Nephron progenitor cell (in vitro differentiated cells): ENCODE measurements at regions not wholly inside any gene's neighbourhood (a gene's known extent, or its start where the extent isn't known, plus 50 kb on each side); places are given as distances from the start of the nearest gene placed in this dataset.

Experiments used
- DNase-seq: peaks from one replicate; pipeline ENCODE4 v3.0.0; 2021
- H3K27ac Mint-ChIP-seq: 2 replicates; pipeline ENCODE4 v1.8.0; 2021; ENCODE audit warnings: mild to moderate bottlenecking, moderate library complexity, mixed read lengths
- H3K27me3 Mint-ChIP-seq: 2 replicates; pipeline ENCODE4 v1.8.0; 2021; ENCODE audit warnings: mild to moderate bottlenecking, low read depth, mixed read lengths; ENCODE audit not compliant: poor library complexity
- H3K36me3 Mint-ChIP-seq: 2 replicates; pipeline ENCODE4 v1.8.0; 2021; ENCODE audit warnings: low read depth, mixed read lengths
- H3K4me1 Mint-ChIP-seq: 2 replicates; pipeline ENCODE4 v1.8.0; 2021; ENCODE audit warnings: mixed read lengths
- H3K4me3 Mint-ChIP-seq: 2 replicates; pipeline ENCODE4 v1.8.0; 2021; ENCODE audit warnings: mild to moderate bottlenecking, moderate library complexity, mixed read lengths
- H3K9me3 Mint-ChIP-seq: 2 replicates; pipeline ENCODE4 v1.8.0; 2021; ENCODE audit warnings: mild to moderate bottlenecking, moderate library complexity, mixed read lengths
- CTCF ChIP-seq: fragments of 200-600 bp; sonication (generic); IDR thresholded peaks from 2 replicates; pipeline ENCODE4 v1.5.0; 2021; ENCODE audit warnings: antibody characterized with exemption

- Mint-ChIP-seq H3K27ac (no peak overlapping the region), H3K4me3 (no peak overlapping the region), H3K27me3 (no peaks in the 10 kb centered on the region), H3K9me3 (peaks cover 9% of the 10 kb centered on the region), H3K36me3 (no peaks in the 10 kb centered on the region), H3K4me1 (no peaks in the 10 kb centered on the region)
- no peak for TF ChIP-seq CTCF
- DNase-seq: no peak
These were observed 974.2 kb upstream of the C9orf72 start for GRCh38 chr9:28547527-28547926.

GRCh38 chr9:28563291-28563934, 990.1 kb upstream of the C9orf72 start:
- H3K27ac Mint-ChIP-seq: no peak overlapping the region
- H3K36me3 Mint-ChIP-seq: no peaks in the 10 kb centered on the region

GRCh38 chr9:28583832-28584231, 1010.6 kb upstream of the C9orf72 start:
- DNase-seq: no peak
- Mint-ChIP-seq H3K4me3 (no peak overlapping the region), H3K4me1 (no peaks in the 10 kb centered on the region), H3K27me3 (no peaks in the 10 kb centered on the region), H3K36me3 (no peaks in the 10 kb centered on the region), H3K9me3 (peaks cover 11% of the 10 kb centered on the region), H3K27ac (no peak overlapping the region)
- TF ChIP-seq CTCF: no peak

More at GRCh38 chr9:28563291-28563934, 990.1 kb upstream of the C9orf72 start:
- TF ChIP-seq CTCF: no peak
- no peak for DNase-seq
- no peaks in the 10 kb centered on the region for H3K27me3 Mint-ChIP-seq
- H3K9me3 Mint-ChIP-seq: no peaks in the 10 kb centered on the region
- H3K4me1 Mint-ChIP-seq: no peaks in the 10 kb centered on the region
- H3K4me3 Mint-ChIP-seq: no peak overlapping the region

GRCh38 chr9:28584542-28584941, 1011.3 kb upstream of the C9orf72 start:
- Mint-ChIP-seq H3K27ac (no peak overlapping the region), H3K4me1 (no peaks in the 10 kb centered on the region), H3K36me3 (no peaks in the 10 kb centered on the region), H3K27me3 (no peaks in the 10 kb centered on the region), H3K4me3 (no peak overlapping the region), H3K9me3 (peaks cover 15% of the 10 kb centered on the region)
- no peak for TF ChIP-seq CTCF
- DNase-seq: no peak

- peaks cover 15% of the 10 kb centered on the region for H3K9me3 Mint-ChIP-seq
- H3K4me3 Mint-ChIP-seq: no peak overlapping the region
- H3K4me1 Mint-ChIP-seq: no peaks in the 10 kb centered on the region
- H3K27ac Mint-ChIP-seq: no peak overlapping the region
- H3K27me3 Mint-ChIP-seq: no peaks in the 10 kb centered on the region
- DNase-seq: no peak
- no peaks in the 10 kb centered on the region for H3K36me3 Mint-ChIP-seq
- no peak for TF ChIP-seq CTCF
These were observed 1013.8 kb upstream of the C9orf72 start for GRCh38 chr9:28587052-28587451.

GRCh38 chr9:28598408-28598807, 1025.1 kb upstream of the C9orf72 start:
- H3K27me3 Mint-ChIP-seq: no peaks in the 10 kb centered on the region
- H3K4me3 Mint-ChIP-seq: no peak overlapping the region
- TF ChIP-seq CTCF: no peak
- H3K36me3 Mint-ChIP-seq: no peaks in the 10 kb centered on the region
- no peaks in the 10 kb centered on the region for H3K4me1 Mint-ChIP-seq
- no peak for DNase-seq
- no peak overlapping the region for H3K27ac Mint-ChIP-seq
- no peaks in the 10 kb centered on the region for H3K9me3 Mint-ChIP-seq
